B cell (primary cell): ENCODE measurements at regions not wholly inside any gene's neighbourhood (a gene's known extent, or its start where the extent isn't known, plus 50 kb on each side); places are given as distances from the start of the nearest gene placed in this dataset.

Experiments
- ATAC-seq: fragments of 200-7000 bp; cut with Tn5 transposase; one replicate; pipeline ENCODE4 v1.10.0; 2021; ENCODE audit warnings: low read depth, mild to moderate bottlenecking, moderate number of reproducible peaks, moderate library complexity
- CTCF ChIA-PET: fragments of 350-600 bp; sonication (Branson Sonifier 250); formaldehyde crosslinking; loops from one replicate; lab custom pipeline; 2021; ENCODE audit warnings: antibody characterized with exemption, inconsistent platforms; lab: Charles Lee
- POLR2A ChIA-PET: fragments of 350-600 bp; sonication (Branson Sonifier 250); formaldehyde crosslinking; loops from one replicate; lab custom pipeline; 2021; ENCODE audit warnings: antibody characterized with exemption; lab: Charles Lee
- DNase-seq: peaks from one replicate; pipeline ENCODE4 v3.0.0; 2013
- H2AFZ ChIP-seq: 2 replicates; pipeline ENCODE4 v1.6.1; 2012; ENCODE audit warnings: mild to moderate bottlenecking, low read depth, low read length; ENCODE audit not compliant: insufficient read depth, poor library complexity, severe bottlenecking
- H3K27ac ChIP-seq, 2 donors: 1 replicate in 1 of 2; 2 replicates in 1 of 2; pipeline ENCODE4 v1.5.1; 2012 to 2013; ENCODE audit warnings: low read length in 2 of 2, mild to moderate bottlenecking in 2 of 2, moderate library complexity in 1 of 2
- H3K27me3 ChIP-seq, 4 experiments: fragments of 200-600 bp in 1 of 4; sonication (generic) in 1 of 4; replicated peaks in 1 of 4; 1 replicate in 2 of 4; 2 replicates in 2 of 4; pipeline versions ENCODE4 v1.6.1 to v1.7.0; 2013 to 2016; ENCODE audit warnings: low read length in 3 of 4, mild to moderate bottlenecking in 2 of 4, mixed read lengths in 1 of 4, moderate library complexity in 1 of 4; ENCODE audit not compliant: insufficient read depth in 4 of 4, control insufficient read depth in 3 of 4; ENCODE audit errors: control extremely low read depth in 1 of 4
- H3K36me3 ChIP-seq, 2 experiments: replicated peaks in 1 of 2; 1 replicate in 1 of 2; 2 replicates in 1 of 2; pipeline versions ENCODE4 v1.6.1 to v1.7.1; 2013; ENCODE audit warnings: low read length in 1 of 2; ENCODE audit not compliant: insufficient read depth in 2 of 2, control insufficient read depth in 1 of 2; ENCODE audit errors: control extremely low read depth in 1 of 2, extremely low read depth in 1 of 2
- H3K4me1 ChIP-seq, 2 donors: fragments of 200-600 bp in 1 of 2; sonication (generic) in 1 of 2; 1 replicate in 1 of 2; 2 replicates in 1 of 2; pipeline versions ENCODE4 v1.5.1 to v1.6.1; 2013 to 2017; ENCODE audit warnings: low read length in 2 of 2; ENCODE audit not compliant: control insufficient read depth in 2 of 2, insufficient read depth in 2 of 2
- H3K4me2 ChIP-seq: replicated peaks from 2 replicates; pipeline ENCODE3; 2012; ENCODE audit warnings: mild to moderate bottlenecking, low read depth, low read length; ENCODE audit not compliant: poor library complexity, severe bottlenecking
- H3K4me3 ChIP-seq, 5 experiments: fragments of 200-600 bp in 1 of 5; sonication (generic) in 1 of 5; 1 replicate in 3 of 5; 2 replicates in 2 of 5; pipeline versions ENCODE4 v1.5.1 to v1.7.0; 2011 to 2016; ENCODE audit warnings: low read length in 4 of 5, mild to moderate bottlenecking in 4 of 5, low read depth in 2 of 5, control low read depth in 1 of 5, moderate library complexity in 1 of 5; ENCODE audit not compliant: insufficient read depth in 1 of 5; ENCODE audit errors: control extremely low read depth in 1 of 5, extremely low read depth in 1 of 5
- H3K79me2 ChIP-seq: fragments of 200-600 bp; sonication (generic); one replicate; pipeline ENCODE4 v1.6.0; 2016; ENCODE audit warnings: low read length; ENCODE audit not compliant: control insufficient read depth, insufficient read depth
- H3K9ac ChIP-seq: fragments of 200-600 bp; sonication (generic); 2 replicates; pipeline ENCODE4 v1.6.1; 2017; ENCODE audit warnings: mild to moderate bottlenecking, low read length, moderate library complexity
- H3K9me3 ChIP-seq, 3 donors: one replicate each; pipeline versions ENCODE4 v1.6.1 to v1.7.1; 2013; ENCODE audit warnings: low read length in 2 of 3; ENCODE audit not compliant: control insufficient read depth in 2 of 3, insufficient read depth in 1 of 3; ENCODE audit errors: control extremely low read depth in 1 of 3
- H4K20me1 ChIP-seq: 2 replicates; pipeline ENCODE4 v1.6.0; 2012; ENCODE audit warnings: mild to moderate bottlenecking, low read length; ENCODE audit not compliant: insufficient read depth, control insufficient read depth, poor library complexity, severe bottlenecking
- H3K27ac Mint-ChIP-seq: one replicate; pipeline ENCODE4 v1.8.0; 2021; ENCODE audit warnings: mixed read lengths
- H3K27me3 Mint-ChIP-seq: one replicate; pipeline ENCODE4 v1.8.0; 2021; ENCODE audit warnings: mixed read lengths
- H3K4me1 Mint-ChIP-seq: one replicate; pipeline ENCODE4 v1.8.0; 2021; ENCODE audit warnings: mixed read lengths
- H3K4me3 Mint-ChIP-seq: one replicate; pipeline ENCODE4 v1.8.0; 2021; ENCODE audit warnings: mixed read lengths
- H3K9me3 Mint-ChIP-seq: one replicate; pipeline ENCODE4 v1.8.0; 2022; ENCODE audit warnings: mixed read lengths; ENCODE audit not compliant: insufficient read depth
- EZH2 ChIP-seq: IDR thresholded peaks from 2 replicates; pipeline ENCODE4 v1.6.1; 2012; ENCODE audit warnings: borderline replicate concordance, low read depth, mild to moderate bottlenecking, moderate library complexity, low read length; ENCODE audit not compliant: insufficient read depth, poor library complexity, severe bottlenecking
- intact Hi-C: fragments of 100-400 bp; cut with micrococcal nuclease; formaldehyde crosslinking; loops from one replicate; pipeline ENCODE4 v1.10.0; 2022
- TF ChIP-seq, protein P1 (sequence below): fragments of 200-600 bp; IDR thresholded peaks from one replicate; pipeline ENCODE4 v1.8.0; 2022; ENCODE audit warnings: antibody characterized with exemption, mild to moderate bottlenecking

DNA sequence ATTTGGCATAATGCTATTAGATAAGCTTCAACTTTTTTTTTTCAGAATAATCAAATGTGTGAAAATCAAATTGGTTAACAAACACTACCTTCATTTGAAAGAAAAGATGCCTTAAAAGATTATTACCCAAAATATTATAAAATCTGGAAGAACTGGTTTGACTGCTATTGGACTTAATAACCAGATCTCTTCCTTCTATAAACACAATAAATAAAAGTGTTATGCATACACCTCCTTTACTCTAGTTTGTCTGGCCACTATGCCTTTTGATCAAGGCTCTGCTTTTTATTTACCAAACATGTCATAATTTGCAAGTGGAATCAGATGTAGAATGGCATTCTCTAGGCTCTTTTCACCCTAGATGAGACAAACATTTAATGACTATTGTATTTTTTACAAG, 897.3 kb upstream of the EPHA5 start:
- no peak overlapping the region for H3K27ac ChIP-seq
- H3K9me3 ChIP-seq = no peaks in the 10 kb centered on the region
- intact Hi-C loops = no loop called here
- ChIA-PET CTCF (no interaction called here), POLR2A (no interaction called here)
- no peaks in the 10 kb centered on the region for H3K36me3 ChIP-seq
- H3K4me3 ChIP-seq = no peak overlapping the region
- H3K4me2 ChIP-seq = no peak overlapping the region
- H3K27me3 ChIP-seq = no peaks in the 10 kb centered on the region
- H4K20me1 ChIP-seq = no peaks in the 10 kb centered on the region
- Mint-ChIP-seq H3K9me3 (no peaks in the 10 kb centered on the region), H3K27ac (no peak overlapping the region), H3K4me3 (no peak overlapping the region), H3K27me3 (no peaks in the 10 kb centered on the region), H3K4me1 (no peaks in the 10 kb centered on the region)
- no peaks in the 10 kb centered on the region for H3K79me2 ChIP-seq
- no peak overlapping the region for H3K9ac ChIP-seq
- H3K4me1 ChIP-seq = no peaks in the 10 kb centered on the region
- H2AFZ ChIP-seq = no peak overlapping the region
- ATAC-seq (no peak), DNase-seq (no peak)
- TF ChIP-seq EZH2 = no peak
- TF ChIP-seq, protein P1, sequence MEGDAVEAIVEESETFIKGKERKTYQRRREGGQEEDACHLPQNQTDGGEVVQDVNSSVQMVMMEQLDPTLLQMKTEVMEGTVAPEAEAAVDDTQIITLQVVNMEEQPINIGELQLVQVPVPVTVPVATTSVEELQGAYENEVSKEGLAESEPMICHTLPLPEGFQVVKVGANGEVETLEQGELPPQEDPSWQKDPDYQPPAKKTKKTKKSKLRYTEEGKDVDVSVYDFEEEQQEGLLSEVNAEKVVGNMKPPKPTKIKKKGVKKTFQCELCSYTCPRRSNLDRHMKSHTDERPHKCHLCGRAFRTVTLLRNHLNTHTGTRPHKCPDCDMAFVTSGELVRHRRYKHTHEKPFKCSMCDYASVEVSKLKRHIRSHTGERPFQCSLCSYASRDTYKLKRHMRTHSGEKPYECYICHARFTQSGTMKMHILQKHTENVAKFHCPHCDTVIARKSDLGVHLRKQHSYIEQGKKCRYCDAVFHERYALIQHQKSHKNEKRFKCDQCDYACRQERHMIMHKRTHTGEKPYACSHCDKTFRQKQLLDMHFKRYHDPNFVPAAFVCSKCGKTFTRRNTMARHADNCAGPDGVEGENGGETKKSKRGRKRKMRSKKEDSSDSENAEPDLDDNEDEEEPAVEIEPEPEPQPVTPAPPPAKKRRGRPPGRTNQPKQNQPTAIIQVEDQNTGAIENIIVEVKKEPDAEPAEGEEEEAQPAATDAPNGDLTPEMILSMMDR = no peak

DNA sequence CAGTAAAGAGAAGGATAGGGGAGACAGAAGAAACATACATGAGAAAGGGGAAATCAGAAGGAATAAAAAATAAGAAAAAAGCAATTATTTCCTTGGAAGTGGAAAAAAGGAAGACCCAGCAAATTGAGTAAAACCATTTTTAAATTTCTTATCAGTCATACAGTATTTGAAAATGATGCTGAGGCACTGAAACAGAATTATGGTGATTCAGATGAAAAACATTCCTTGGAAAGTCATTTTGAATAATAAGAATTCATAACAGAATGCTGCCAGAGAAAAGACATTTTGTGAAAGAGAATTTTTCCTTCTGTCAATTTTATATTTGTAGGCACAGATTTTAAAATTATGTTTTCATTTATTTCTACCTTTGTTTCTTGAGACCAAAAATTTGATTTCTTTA, 895.5 kb upstream of the EPHA5 start:
- H3K27ac Mint-ChIP-seq = no peak overlapping the region
- no peaks in the 10 kb centered on the region for H3K4me1 Mint-ChIP-seq
- H3K9ac ChIP-seq = no peak overlapping the region
- no peak overlapping the region for H3K4me2 ChIP-seq
- H3K4me3 ChIP-seq = no peak overlapping the region
- no peak overlapping the region for H3K27ac ChIP-seq
- H3K4me3 Mint-ChIP-seq = no peak overlapping the region
- no peaks in the 10 kb centered on the region for H3K4me1 ChIP-seq
- no peak for TF ChIP-seq EZH2
- TF ChIP-seq, protein P1 = no peak
- intact Hi-C loops = no loop called here
- ChIA-PET POLR2A (no interaction called here), CTCF (no interaction called here)
- no peaks in the 10 kb centered on the region for H3K79me2 ChIP-seq
- no peaks in the 10 kb centered on the region for H3K9me3 Mint-ChIP-seq
- no peaks in the 10 kb centered on the region for H3K9me3 ChIP-seq
- ATAC-seq (no peak), DNase-seq (no peak)
- H4K20me1 ChIP-seq = no peaks in the 10 kb centered on the region
- H3K36me3 ChIP-seq = no peaks in the 10 kb centered on the region
- no peak overlapping the region for H2AFZ ChIP-seq
- no peaks in the 10 kb centered on the region for H3K27me3 ChIP-seq
- H3K27me3 Mint-ChIP-seq = no peaks in the 10 kb centered on the region
